ENCODE measurements at regions not wholly inside any gene's neighbourhood (a gene's known extent, or its start where the extent isn't known, plus 50 kb on each side); places are given as distances from the start of the nearest gene placed in this dataset.

DNA sequence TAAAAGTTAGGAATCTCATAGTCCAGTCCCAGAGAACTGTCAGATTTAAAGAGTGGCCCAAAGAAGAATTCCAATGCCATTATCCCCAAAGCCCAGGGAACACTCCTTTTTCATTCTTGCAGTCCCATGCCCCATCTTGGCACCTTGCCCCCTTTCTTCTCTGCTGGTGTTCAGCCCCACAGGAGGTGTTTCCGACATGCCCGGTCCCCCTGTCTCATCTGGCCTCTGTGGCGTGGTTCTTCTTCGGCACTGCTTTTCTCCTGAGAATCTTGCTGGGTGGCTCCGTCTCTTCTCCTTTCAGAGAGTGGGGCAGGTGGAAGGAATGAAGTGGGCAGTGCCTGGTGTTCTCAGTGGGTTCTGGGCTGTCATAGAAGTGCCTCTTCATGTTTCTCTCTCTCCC, 64.7 kb downstream of the VCPKMT start:
- Histone ChIP-seq H3K27me3 (no peaks in the 10 kb centered on the region), H3K9me3 (no peaks in the 10 kb centered on the region), H3K4me3 (replicated peaks in 1 of 3) (no peak overlapping the region), H3K27ac (no peak overlapping the region), H3K4me1 (peaks cover 0 to 7% of the 10 kb centered on the region in 2 donors), H3K36me3 (no peaks in the 10 kb centered on the region)
- intact Hi-C loops (cut with DNase I) = no loop called here
- 84 to 88% methylated on average over 5 of the region's 5 CpGs for WGBS, 2 donors
- DNase-seq = no peak
- TF ChIP-seq, protein P1, sequence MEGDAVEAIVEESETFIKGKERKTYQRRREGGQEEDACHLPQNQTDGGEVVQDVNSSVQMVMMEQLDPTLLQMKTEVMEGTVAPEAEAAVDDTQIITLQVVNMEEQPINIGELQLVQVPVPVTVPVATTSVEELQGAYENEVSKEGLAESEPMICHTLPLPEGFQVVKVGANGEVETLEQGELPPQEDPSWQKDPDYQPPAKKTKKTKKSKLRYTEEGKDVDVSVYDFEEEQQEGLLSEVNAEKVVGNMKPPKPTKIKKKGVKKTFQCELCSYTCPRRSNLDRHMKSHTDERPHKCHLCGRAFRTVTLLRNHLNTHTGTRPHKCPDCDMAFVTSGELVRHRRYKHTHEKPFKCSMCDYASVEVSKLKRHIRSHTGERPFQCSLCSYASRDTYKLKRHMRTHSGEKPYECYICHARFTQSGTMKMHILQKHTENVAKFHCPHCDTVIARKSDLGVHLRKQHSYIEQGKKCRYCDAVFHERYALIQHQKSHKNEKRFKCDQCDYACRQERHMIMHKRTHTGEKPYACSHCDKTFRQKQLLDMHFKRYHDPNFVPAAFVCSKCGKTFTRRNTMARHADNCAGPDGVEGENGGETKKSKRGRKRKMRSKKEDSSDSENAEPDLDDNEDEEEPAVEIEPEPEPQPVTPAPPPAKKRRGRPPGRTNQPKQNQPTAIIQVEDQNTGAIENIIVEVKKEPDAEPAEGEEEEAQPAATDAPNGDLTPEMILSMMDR (IDR thresholded peaks at IDR 0.05) = no peak
- TF ChIP-seq POLR2A (IDR thresholded peaks at IDR 0.05) = no peak

DNA sequence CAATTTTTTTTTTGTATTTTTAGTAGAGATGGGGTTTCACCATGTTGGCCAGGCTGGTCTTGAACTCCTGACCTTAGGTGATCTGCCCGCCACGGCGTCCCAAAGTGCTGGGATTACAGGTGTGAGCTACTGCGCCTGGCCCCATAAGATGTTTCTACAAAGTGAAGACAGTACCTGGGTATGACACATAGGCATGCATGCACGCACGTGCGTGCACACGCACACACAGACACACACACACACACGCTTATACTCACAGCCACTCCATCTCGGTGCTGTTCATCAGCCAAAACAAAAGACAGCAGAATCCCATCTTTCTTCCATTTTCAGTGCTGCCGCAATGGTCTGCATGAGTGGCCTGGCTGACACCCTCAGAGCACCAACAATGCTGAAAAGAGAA, 63.9 kb downstream of the VCPKMT start:
- Histone ChIP-seq H3K36me3 (no peaks in the 10 kb centered on the region), H3K9me3 (no peaks in the 10 kb centered on the region), H3K4me1 (peaks cover 0 to 7% of the 10 kb centered on the region in 2 donors), H3K27ac (no peak overlapping the region), H3K4me3 (replicated peaks in 1 of 3) (no peak overlapping the region), H3K27me3 (no peaks in the 10 kb centered on the region)
- intact Hi-C loops (cut with DNase I) = no loop called here
- TF ChIP-seq POLR2A (IDR thresholded peaks at IDR 0.05) = no peak
- TF ChIP-seq, protein P1 (IDR thresholded peaks at IDR 0.05) = no peak
- WGBS, 2 donors = 95% methylated on average over 11 of the region's 11 CpGs
- no peak for DNase-seq

DNA sequence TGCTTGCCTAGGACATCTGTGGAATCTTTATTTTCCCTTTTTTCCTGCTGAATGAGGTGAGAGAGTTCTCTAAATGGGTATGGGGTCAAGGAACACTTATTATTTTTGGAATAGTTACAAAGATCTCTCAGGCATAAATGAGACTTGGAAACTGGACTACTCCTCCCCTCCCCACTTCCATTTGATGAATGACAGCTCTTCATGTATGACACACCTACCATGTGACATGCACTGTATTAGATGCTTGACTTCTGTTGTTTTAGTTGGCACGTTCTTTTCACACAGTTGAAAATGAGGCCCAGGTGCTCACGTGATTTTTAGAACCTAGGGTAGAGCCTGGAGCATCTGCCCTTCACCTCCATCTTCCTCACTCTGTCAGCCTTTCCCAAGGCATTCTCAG, 62.4 kb downstream of the VCPKMT start:
- no peaks in the 10 kb centered on the region for H3K27me3 ChIP-seq
- TF ChIP-seq, protein P1 (IDR thresholded peaks at IDR 0.05) = no peak
- TF ChIP-seq POLR2A (IDR thresholded peaks at IDR 0.05) = no peak
- H3K9me3 ChIP-seq = no peaks in the 10 kb centered on the region
- peaks cover 0 to 7% of the 10 kb centered on the region in 2 donors for H3K4me1 ChIP-seq
- no peak for DNase-seq
- H3K4me3 ChIP-seq (replicated peaks in 1 of 3) = no peak overlapping the region
- WGBS, 2 donors = 71 to 73% methylated on average over 2 of the region's 2 CpGs
- intact Hi-C loops (cut with DNase I) = no loop called here
- H3K36me3 ChIP-seq = no peaks in the 10 kb centered on the region
- H3K27ac ChIP-seq = no peak overlapping the region

DNA sequence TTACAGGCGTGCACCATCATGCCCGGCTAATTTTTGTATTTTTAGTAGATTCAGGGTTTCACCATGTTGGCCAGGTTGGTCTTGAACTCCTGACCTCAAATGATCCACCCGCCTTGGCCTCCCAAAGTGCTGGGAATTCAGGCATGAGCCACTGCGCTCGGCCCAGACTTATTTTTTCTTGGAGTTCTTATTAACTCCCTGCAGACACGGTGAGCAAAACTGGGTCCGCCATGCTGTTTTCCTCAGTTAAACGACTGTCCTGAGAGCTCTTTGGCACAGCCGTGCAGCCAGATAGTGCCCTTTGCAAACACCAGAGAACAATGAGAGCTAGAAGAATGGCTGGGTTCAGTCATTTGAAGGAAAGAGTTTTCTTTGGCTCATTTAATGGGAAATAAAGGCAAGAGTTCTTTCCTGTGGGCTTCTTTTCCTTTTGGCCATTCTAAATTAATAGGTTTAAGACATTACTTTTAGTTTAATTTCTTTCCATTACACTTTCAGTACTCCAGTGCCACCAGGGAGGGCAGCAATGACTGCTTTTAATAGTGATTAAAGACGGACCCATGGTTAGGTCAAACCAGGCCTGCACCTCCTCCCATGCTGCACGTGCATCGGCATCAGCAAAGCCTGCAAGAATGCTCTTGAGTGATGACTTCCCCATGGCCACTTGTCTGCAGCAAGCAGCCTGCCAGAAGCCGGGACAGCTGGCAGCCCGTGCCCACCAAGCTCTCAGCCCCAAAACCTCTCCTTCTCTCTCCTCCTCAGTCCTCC, 60.7 kb downstream of the VCPKMT start:
- no peak overlapping the region for H3K27ac ChIP-seq
- intact Hi-C loops (cut with DNase I) = no loop called here
- no peak for TF ChIP-seq POLR2A (IDR thresholded peaks at IDR 0.05)
- TF ChIP-seq, protein P1 (IDR thresholded peaks at IDR 0.05) = peak in 2 of 6 experiments; percentile 24 to 27
- no peaks in the 10 kb centered on the region for H3K36me3 ChIP-seq
- WGBS, 2 donors = 68 to 70% methylated on average over 13 of the region's 14 CpGs
- no peak overlapping the region for H3K4me3 ChIP-seq (replicated peaks in 1 of 3)
- H3K27me3 ChIP-seq = no peaks in the 10 kb centered on the region
- peaks cover 6 to 7% of the 10 kb centered on the region in 2 donors for H3K4me1 ChIP-seq
- DNase-seq = peak; percentile 38 to 45
- H3K9me3 ChIP-seq = no peaks in the 10 kb centered on the region

DNA sequence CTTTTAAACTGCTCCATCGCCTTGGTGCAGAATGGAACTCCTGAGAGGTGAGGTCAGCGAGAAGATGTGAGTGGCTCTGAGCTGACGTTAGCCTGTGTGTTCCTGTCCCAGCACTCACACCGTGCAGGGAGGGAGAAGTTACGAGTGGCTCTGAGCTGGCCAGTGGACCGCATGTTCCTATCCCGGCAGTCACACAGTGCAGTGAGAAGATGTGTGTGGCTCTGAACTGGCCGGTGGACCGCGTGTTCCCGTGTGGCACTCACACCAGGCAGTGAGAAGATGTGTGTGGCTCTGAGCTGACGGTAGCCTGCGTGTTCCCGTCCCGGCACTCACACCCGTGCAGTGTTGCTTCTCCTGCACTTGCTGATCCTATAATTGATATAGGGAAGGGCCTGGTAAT, 59.9 kb downstream of the VCPKMT start:
- H3K4me1 ChIP-seq = peaks cover 7 to 10% of the 10 kb centered on the region in 2 donors
- no peaks in the 10 kb centered on the region for H3K36me3 ChIP-seq
- intact Hi-C loops (cut with DNase I) = no loop called here
- WGBS, 2 donors = 61 to 72% methylated on average over 10 to 16 of the region's 16 CpGs
- H3K4me3 ChIP-seq (replicated peaks in 1 of 3) = no peak overlapping the region
- no peak for TF ChIP-seq POLR2A (IDR thresholded peaks at IDR 0.05)
- TF ChIP-seq, protein P1 (IDR thresholded peaks at IDR 0.05) = no peak
- H3K9me3 ChIP-seq = no peaks in the 10 kb centered on the region
- peak in 1 of 2 donors; percentile 24 for DNase-seq
- no peaks in the 10 kb centered on the region for H3K27me3 ChIP-seq
- H3K27ac ChIP-seq = no peak overlapping the region
